Stimulated activated CD4-positive, alpha-beta T cell treated with anti-CD3 and anti-CD28 coated beads, Interleukin-1b, Interleukin-23, amount 100 ng/mL, for 4 hours (primary cell): ENCODE measurements at regions not wholly inside any gene's neighbourhood (a gene's known extent, or its start where the extent isn't known, plus 50 kb on each side); places are given as distances from the start of the nearest gene placed in this dataset.

Source experiments
- DNase-seq, 2 donors: peaks; one replicate each; pipeline ENCODE4 v3.0.0-alpha.2; 2020; ENCODE audit warnings: low read depth in 2 of 2

GRCh38 chr4:153137677-153138630 lies 66.3 kb upstream of the TRIM2 start:
- no peak for DNase-seq

- no peak for DNase-seq
These were observed 65.5 kb upstream of the TRIM2 start for GRCh38 chr4:153138736-153139135.

- DNase-seq, result no peak
These were observed 63.9 kb upstream of the TRIM2 start for GRCh38 chr4:153140294-153140693.

- no peak for DNase-seq
These were observed 63.0 kb upstream of the TRIM2 start for GRCh38 chr4:153141238-153141637.

- DNase-seq, result peak; percentile 19 to 37
These were observed 61.4 kb upstream of the TRIM2 start for GRCh38 chr4:153142700-153143438.

DNA sequence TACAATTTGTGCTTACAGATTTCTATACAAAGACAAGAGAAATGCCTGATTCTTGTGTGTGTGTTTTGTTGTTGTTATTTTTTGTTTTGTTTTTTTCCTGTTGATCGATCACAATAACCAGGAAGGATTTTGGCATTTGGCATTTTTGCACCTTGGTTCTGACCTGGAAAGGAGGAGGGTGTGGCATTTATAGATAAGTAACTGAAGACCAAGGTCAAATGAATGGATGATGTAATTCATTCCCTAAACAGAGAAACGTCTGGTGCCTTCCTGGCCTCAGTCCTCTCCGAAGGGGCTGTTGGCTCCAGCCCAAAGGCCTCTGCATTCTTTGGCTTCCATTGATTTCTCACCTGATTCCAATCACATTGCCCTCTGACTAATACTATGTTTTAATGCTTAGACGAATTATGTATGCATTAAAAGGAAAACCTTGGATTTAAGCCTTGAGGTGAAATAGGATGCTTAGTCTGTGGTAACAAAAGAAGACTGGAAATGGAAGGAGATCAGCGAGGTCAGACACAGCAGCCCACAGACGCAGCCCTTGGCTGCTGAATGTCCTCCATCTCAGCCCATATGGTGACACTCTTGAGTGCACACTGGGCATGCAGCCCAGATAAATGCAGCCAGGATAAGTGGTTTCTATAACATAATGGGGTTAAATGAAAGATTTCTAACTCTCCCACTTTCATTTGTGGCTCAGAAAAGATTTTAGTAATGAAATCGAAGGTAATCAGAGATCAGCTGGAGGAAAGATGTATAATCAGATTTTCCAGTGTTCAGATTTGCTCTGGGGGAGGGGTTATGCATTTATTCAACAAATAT lies 60.5 kb upstream of the TRIM2 start:
- DNase-seq, result no peak

GRCh38 chr4:153146031-153146430 lies 58.2 kb upstream of the TRIM2 start:
- DNase-seq, result no peak

GRCh38 chr4:153146961-153147360 lies 57.3 kb upstream of the TRIM2 start:
- DNase-seq, result no peak

DNA sequence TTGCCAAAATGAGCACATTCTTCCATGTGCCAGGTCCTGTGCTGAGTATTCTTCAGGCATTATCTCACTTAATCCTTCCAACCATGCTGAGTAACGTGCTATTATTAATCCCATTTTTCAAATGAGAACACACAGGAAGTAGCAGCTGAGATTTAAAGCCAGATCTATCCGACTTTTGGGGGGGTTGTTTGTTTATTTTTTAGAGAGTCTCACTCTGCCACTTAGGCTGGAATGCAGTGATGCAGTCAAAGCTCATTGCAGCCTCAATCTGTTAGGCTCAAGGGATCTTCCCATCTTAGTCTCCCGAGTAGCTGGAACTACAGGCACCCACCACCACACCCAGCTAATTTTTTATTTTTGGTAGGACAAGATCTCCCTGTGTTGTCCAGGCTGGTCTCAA lies 55.5 kb upstream of the TRIM2 start:
- no peak for DNase-seq

GRCh38 chr4:153151535-153152455 lies 52.4 kb upstream of the TRIM2 start:
- DNase-seq, result peak; percentile 12 to 38

- peak; percentile 54 to 64 for DNase-seq
These were observed 51.5 kb upstream of the TRIM2 start for GRCh38 chr4:153152501-153153338.

DNA sequence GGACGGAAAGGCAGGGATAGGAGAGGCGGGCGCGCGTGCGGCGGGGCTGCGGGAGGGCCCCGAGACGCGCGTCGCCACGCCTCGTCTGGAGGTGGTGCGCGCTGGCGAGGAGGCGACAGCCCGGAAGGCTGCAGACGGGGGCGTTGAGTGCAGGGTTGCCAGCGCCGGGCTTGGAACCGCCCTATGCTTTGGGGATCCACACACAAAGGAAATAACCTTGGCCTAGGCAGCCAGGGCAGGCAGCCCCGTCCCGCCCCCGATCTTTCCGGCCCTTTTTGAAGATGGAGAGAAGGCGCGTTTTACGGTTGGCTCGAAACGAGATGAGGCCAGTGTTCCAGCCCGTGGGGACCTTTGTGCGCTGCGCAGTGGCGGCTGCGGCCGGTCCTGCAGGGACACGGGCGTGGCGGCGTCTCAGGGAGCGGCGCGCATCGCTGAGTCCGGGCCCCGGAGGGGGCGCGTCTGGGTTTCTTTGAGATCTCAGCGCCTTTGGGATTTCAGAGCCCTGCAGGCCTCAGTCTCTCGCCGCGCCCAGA lies 50.8 kb upstream of the TRIM2 start:
- DNase-seq, result peak; percentile 58 to 60

- no peak for DNase-seq
These were observed 50.0 kb upstream of the TRIM2 start for GRCh38 chr4:153154007-153154975.
